K562 (cell line): ENCODE measurements at regions not wholly inside any gene's neighbourhood (a gene's known extent, or its start where the extent isn't known, plus 50 kb on each side); places are given as distances from the start of the nearest gene placed in this dataset.

Experiments used
- ATAC-seq: fragments of 200-7000 bp; cut with Tn5 transposase; 3 replicates; pipeline ENCODE4 v1.9.1; 2020; ENCODE audit warnings: moderate library complexity
- BruUV-seq: library from RNA; stranded (reverse); fragments of 400-500 nt; replicated peaks from 2 replicates; lab custom pipeline; 2021; lab: Mats Ljungman, UMichigan
- CTCF ChIA-PET: fragments of 300-600 bp; formaldehyde crosslinking; extraction: SDS; loops from one replicate; lab custom pipeline; 2021; ENCODE audit warnings: low intra/inter-chr PET ratio; lab: Yijun Ruan, JAX
- POLR2A ChIA-PET: fragments of 300-600, 350-650 bp; sonication (Branson Sonifier 250); formaldehyde crosslinking; extraction: SDS; loops from one replicate; lab custom pipeline; 2021; ENCODE audit warnings: antibody characterized with exemption, inconsistent platforms; lab: Yijun Ruan, JAX
- DNase-seq, 4 experiments: peaks; one replicate each; pipeline versions ENCODE4 v3.0.0 to v3.0.0-alpha.2; 2011 to 2018; ENCODE audit warnings: low spot score in 3 of 4, mixed read lengths in 3 of 4; ENCODE audit errors: extremely low read depth in 1 of 4
- FAIRE-seq: peaks from 2 replicates; lab custom pipeline; 2011; peaks lifted over from hg19 to GRCh38; lab: Jason Lieb, UNC
- H2AFZ ChIP-seq: 2 replicates; pipeline ENCODE4 v1.6.0; 2011; ENCODE audit warnings: low read depth, low read length, control low read depth, inconsistent platforms
- H3K27ac ChIP-seq: fragments of 200-600 bp; 3 replicates; pipeline ENCODE4 v1.8.0; 2011; ENCODE audit warnings: low read depth, mild to moderate bottlenecking, control low read depth, inconsistent platforms, low read length, moderate library complexity, mixed read lengths; ENCODE audit errors: extremely low read depth
- H3K27me3 ChIP-seq, 2 experiments: fragments of 300-600 bp in 1 of 2; 2 replicates in 1 of 2; 3 replicates in 1 of 2; pipeline versions ENCODE4 v1.6.0 to v1.8.0; 2011; ENCODE audit warnings: inconsistent platforms in 2 of 2, low read length in 2 of 2, mild to moderate bottlenecking in 1 of 2, mixed read lengths in 1 of 2, moderate library complexity in 1 of 2; ENCODE audit not compliant: control insufficient read depth in 2 of 2, insufficient read depth in 2 of 2
- H3K36me3 ChIP-seq: fragments of 300-600 bp; 3 replicates; pipeline ENCODE4 v1.8.0; 2011; ENCODE audit warnings: mild to moderate bottlenecking, low read length, inconsistent platforms; ENCODE audit not compliant: control insufficient read depth, insufficient read depth
- H3K4me1 ChIP-seq, 2 experiments: fragments of 200-600 bp in 1 of 2; replicated peaks in 1 of 2; 2 replicates in 1 of 2; 3 replicates in 1 of 2; pipeline versions ENCODE4 v1.5.1 to v1.8.0; 2011; ENCODE audit warnings: inconsistent platforms in 2 of 2, low read length in 2 of 2, mild to moderate bottlenecking in 1 of 2, mixed read lengths in 1 of 2, moderate library complexity in 1 of 2; ENCODE audit not compliant: control insufficient read depth in 2 of 2, insufficient read depth in 2 of 2
- H3K4me2 ChIP-seq: 2 replicates; pipeline ENCODE4 v1.6.1; 2011; ENCODE audit warnings: low read length, control low read depth, inconsistent platforms, mixed read lengths; ENCODE audit not compliant: insufficient read depth
- H3K4me3 ChIP-seq: fragments of 200-600 bp; sonication (generic), shearing (Covaris generic); 2 replicates; pipeline ENCODE4 v1.5.1; 2016; ENCODE audit warnings: control low read depth, inconsistent platforms
- H3K79me2 ChIP-seq: fragments of 200-600 bp; 3 replicates; pipeline ENCODE4 v1.8.0; 2011; ENCODE audit warnings: low read length, inconsistent platforms; ENCODE audit not compliant: control insufficient read depth, insufficient read depth
- H3K9ac ChIP-seq, 2 experiments: 2 replicates each; pipeline versions ENCODE4 v1.6.0 to v1.6.1; 2011; ENCODE audit warnings: low read depth in 2 of 2, low read length in 2 of 2, control low read depth in 1 of 2, inconsistent platforms in 1 of 2, mild to moderate bottlenecking in 1 of 2, mixed read lengths in 1 of 2; ENCODE audit not compliant: insufficient read depth in 1 of 2
- H3K9me1 ChIP-seq: one replicate; pipeline ENCODE4 v1.6.0; 2011; ENCODE audit warnings: inconsistent platforms, mild to moderate bottlenecking, low read length, moderate library complexity; ENCODE audit not compliant: control insufficient read depth, insufficient read depth
- H3K9me3 ChIP-seq: replicated peaks from 2 replicates; pipeline ENCODE4 v1.5.1; 2011; ENCODE audit warnings: low read depth, low read length, inconsistent platforms; ENCODE audit not compliant: control insufficient read depth, insufficient read depth
- H4K20me1 ChIP-seq: replicated peaks from 2 replicates; pipeline ENCODE4 v1.6.1; 2011; ENCODE audit warnings: low read length, inconsistent platforms, mixed read lengths; ENCODE audit not compliant: control insufficient read depth, insufficient read depth
- COPS2 ChIP-seq: fragments of 450-650 bp; conservative IDR thresholded peaks from 2 replicates; pipeline ENCODE4 v1.6.1; 2016; ENCODE audit warnings: mild to moderate bottlenecking, moderate library complexity
- DNMT1 ChIP-seq: fragments of 450-650 bp; IDR thresholded peaks from 2 replicates; pipeline ENCODE4 v1.6.1; 2016; ENCODE audit warnings: antibody characterized with exemption, mild to moderate bottlenecking
- E2F8 ChIP-seq: fragments of 450-650 bp; IDR thresholded peaks from 2 replicates; pipeline ENCODE4 v1.7.1; 2018; ENCODE audit warnings: mild to moderate bottlenecking, low read depth; ENCODE audit not compliant: partially characterized antibody
- ELF2 ChIP-seq: fragments of 250-450 bp; sonication (Bioruptor Pico); IDR thresholded peaks from 2 replicates; pipeline ENCODE4 v1.5.0; 2021; ENCODE audit warnings: mild to moderate bottlenecking
- ETV5 ChIP-seq: sonication (generic); formaldehyde crosslinking; IDR thresholded peaks from 2 replicates; pipeline ENCODE4 v1.4.0; 2020; ENCODE audit warnings: low read depth, mild to moderate bottlenecking, missing genetic modification reagents
- KDM2B ChIP-seq: fragments of 250-450 bp; sonication (Bioruptor Pico); IDR thresholded peaks from 2 replicates; pipeline ENCODE4 v1.8.0; 2021; ENCODE audit warnings: mild to moderate bottlenecking, moderate library complexity
- NCOA1 ChIP-seq: fragments of 450-650 bp; IDR thresholded peaks from 2 replicates; pipeline ENCODE4 v1.6.1; 2016; ENCODE audit warnings: low read depth
- PRPF4 ChIP-seq: fragments of 200-400 bp; formaldehyde crosslinking; IDR thresholded peaks from one replicate; pipeline ENCODE4 v1.6.1; 2017; ENCODE audit warnings: low read length, low read depth, mild to moderate bottlenecking; ENCODE audit not compliant: insufficient read depth, poor library complexity, severe bottlenecking
- RB1 ChIP-seq: fragments of 450-650 bp; IDR thresholded peaks from 2 replicates; pipeline ENCODE4 v1.6.1; 2017; ENCODE audit warnings: low read depth, mild to moderate bottlenecking
- RBM25 ChIP-seq: fragments of 200-400 bp; formaldehyde crosslinking; IDR thresholded peaks from 2 replicates; pipeline ENCODE4 v1.6.1; 2018; ENCODE audit warnings: low read length, low read depth, moderate library complexity; ENCODE audit not compliant: severe bottlenecking
- THRB ChIP-seq: fragments of 450-650 bp; formaldehyde crosslinking; conservative IDR thresholded peaks from 2 replicates; pipeline ENCODE4 v1.4.0; 2022; ENCODE audit warnings: mild to moderate bottlenecking, missing genetic modification characterization
- TOE1 ChIP-seq, 2 experiments: fragments of 450-650 bp in 1 of 2; sonication (generic) in 1 of 2; formaldehyde crosslinking in 1 of 2; IDR thresholded peaks; 2 replicates each; pipeline versions ENCODE4 v1.7.1 to v1.8.0; 2016 to 2022; ENCODE audit warnings: borderline replicate concordance in 2 of 2, mild to moderate bottlenecking in 2 of 2, antibody characterized with exemption in 1 of 2, inconsistent platforms in 1 of 2, low read depth in 1 of 2, missing genetic modification reagents in 1 of 2, moderate library complexity in 1 of 2
- ZNF41 ChIP-seq: fragments of 250-450 bp; sonication (Bioruptor Pico); conservative IDR thresholded peaks from 2 replicates; pipeline ENCODE4 v1.4.0; 2020; ENCODE audit warnings: mild to moderate bottlenecking
- ZNF584 ChIP-seq: fragments of 200-800 bp; sonication (Bioruptor generic); IDR thresholded peaks from 2 replicates; pipeline ENCODE4 v1.6.1; 2016; ENCODE audit warnings: low read depth, mild to moderate bottlenecking, missing genetic modification characterization, missing compliant biosample characterization
- WGBS: fragments of 100-300 bp; shearing (Covaris generic); methylation state at CpG from one replicate; pipeline ENCODE4 v1.1.6; 2016; ENCODE audit warnings: low coverage, mixed read lengths; ENCODE audit not compliant: insufficient coverage; ENCODE audit errors: missing lambda C conversion rate; 5-methylcytosine and 5-hydroxymethylcytosine counted together
- in situ Hi-C: fragments of 300-500 bp; cut with MboI; formaldehyde crosslinking; loops from 4 replicates; pipeline ENCODE4 v1.15.0; 2018; ENCODE audit warnings: inconsistent platforms, mixed read lengths
- intact Hi-C: fragments of 100-400 bp; cut with micrococcal nuclease; formaldehyde crosslinking; loops from 2 replicates; pipeline ENCODE4 v1.14.2; 2022
- TF ChIP-seq, protein P1 (sequence below), 2 experiments: IDR thresholded peaks; 2 replicates each; pipeline ENCODE4 v1.6.1; 2011; ENCODE audit warnings: borderline replicate concordance in 1 of 2, control low read depth in 1 of 2, low read depth in 1 of 2, low read length in 1 of 2, mild to moderate bottlenecking in 1 of 2, mixed read lengths in 1 of 2, moderate library complexity in 1 of 2; ENCODE audit not compliant: insufficient read depth in 1 of 2, insufficient read length in 1 of 2, poor library complexity in 1 of 2, severe bottlenecking in 1 of 2; ENCODE audit errors: extremely low read depth in 1 of 2

GRCh38 chr6:144769142-144769541, 484.0 kb downstream of the UTRN start:
- ATAC-seq (no peak), FAIRE-seq (no peak), DNase-seq (no peak)
- no peaks in the 10 kb centered on the region for H3K36me3 ChIP-seq
- BruUV-seq: no TSS peak
- ChIA-PET POLR2A (no interaction called here), CTCF (no interaction called here)
- H3K27ac ChIP-seq: no peak overlapping the region
- H3K4me1 ChIP-seq: no peaks in the 10 kb centered on the region
- WGBS: 22% methylated on average over 3 of the region's 3 CpGs
- H3K9me3 ChIP-seq: no peaks in the 10 kb centered on the region
- H3K79me2 ChIP-seq: no peaks in the 10 kb centered on the region
- H2AFZ ChIP-seq: no peak overlapping the region
- H4K20me1 ChIP-seq: no peaks in the 10 kb centered on the region
- intact Hi-C loops: no loop called here
- in situ Hi-C loops: no loop called here
- no peaks in the 10 kb centered on the region for H3K9me1 ChIP-seq
- H3K4me2 ChIP-seq: no peak overlapping the region
- no peak overlapping the region for H3K4me3 ChIP-seq
- no peak overlapping the region for H3K9ac ChIP-seq
- no peaks in the 10 kb centered on the region for H3K27me3 ChIP-seq
- TF ChIP-seq ZNF41 (CRISPR knock-in tag) (no peak), ETV5 (CRISPR knock-in tag) (no peak), KDM2B (CRISPR knock-in tag) (no peak), NCOA1 (no peak), ELF2 (no peak), DNMT1 (no peak), COPS2 (no peak), ZNF584 (CRISPR knock-in tag) (no peak), PRPF4 (no peak), RBM25 (no peak), TOE1 (IDR thresholded peaks at IDR 0.05; ENCODE audit: borderline replicate concordance) (no peak), TOE1 (CRISPR knock-in tag; IDR thresholded peaks at IDR 0.05; ENCODE audit: borderline replicate concordance, low read depth) (no peak), E2F8 (no peak), THRB (CRISPR knock-in tag) (no peak), RB1 (no peak)
- TF ChIP-seq, protein P1, sequence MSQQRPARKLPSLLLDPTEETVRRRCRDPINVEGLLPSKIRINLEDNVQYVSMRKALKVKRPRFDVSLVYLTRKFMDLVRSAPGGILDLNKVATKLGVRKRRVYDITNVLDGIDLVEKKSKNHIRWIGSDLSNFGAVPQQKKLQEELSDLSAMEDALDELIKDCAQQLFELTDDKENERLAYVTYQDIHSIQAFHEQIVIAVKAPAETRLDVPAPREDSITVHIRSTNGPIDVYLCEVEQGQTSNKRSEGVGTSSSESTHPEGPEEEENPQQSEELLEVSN (IDR thresholded peaks at IDR 0.05; ENCODE audit: borderline replicate concordance in 1 of 2, extremely low read depth in 1 of 2, insufficient read depth in 1 of 2, insufficient read length in 1 of 2, low read depth in 1 of 2, low read length in 1 of 2, poor library complexity in 1 of 2, severe bottlenecking in 1 of 2): no peak
